Ascending aorta (tissue), 2 donors: ENCODE measurements at regions not wholly inside any gene's neighbourhood (a gene's known extent, or its start where the extent isn't known, plus 50 kb on each side); places are given as distances from the start of the nearest gene placed in this dataset.

Source experiments
- DNase-seq, 2 donors: peaks; one replicate each; pipeline ENCODE4 v3.0.0-alpha.2; 2019; ENCODE audit warnings: low spot score in 2 of 2
- H3K27ac ChIP-seq, 2 donors: fragments of 200-600 bp; sonication (generic); one replicate each; pipeline ENCODE4 v1.5.1; 2016 to 2017; ENCODE audit warnings: mild to moderate bottlenecking in 1 of 2
- H3K27me3 ChIP-seq: fragments of 200-600 bp; sonication (generic); one replicate; pipeline ENCODE4 v1.5.1; 2017
- H3K36me3 ChIP-seq, 2 donors: fragments of 200-600 bp; sonication (generic); one replicate each; pipeline ENCODE4 v1.5.1; 2016
- H3K4me1 ChIP-seq, 2 donors: fragments of 200-600 bp; sonication (generic); one replicate each; pipeline ENCODE4 v1.5.1; 2016 to 2017; ENCODE audit warnings: mild to moderate bottlenecking in 1 of 2
- H3K4me3 ChIP-seq, 2 donors: fragments of 200-600 bp; sonication (generic); one replicate each; pipeline ENCODE4 v1.5.1; 2016 to 2017; ENCODE audit warnings: mild to moderate bottlenecking in 1 of 2
- H3K9me3 ChIP-seq, 2 donors: fragments of 200-600 bp; sonication (generic); one replicate each; pipeline ENCODE4 v1.5.1; 2016
- intact Hi-C: fragments of 100-400 bp; cut with DNase I; formaldehyde crosslinking; loops from one replicate; pipeline ENCODE4 v1.15.1; 2023
- TF ChIP-seq, protein P1 (sequence below), 3 experiments: fragments of 200-600 bp in 2 of 3; fragments of 450-650 bp in 1 of 3; sonication (generic) in 2 of 3; IDR thresholded peaks; one replicate each; pipeline ENCODE4 v1.5.1; 2016 to 2019; ENCODE audit warnings: antibody characterized with exemption in 3 of 3, mild to moderate bottlenecking in 1 of 3, moderate library complexity in 1 of 3

DNA sequence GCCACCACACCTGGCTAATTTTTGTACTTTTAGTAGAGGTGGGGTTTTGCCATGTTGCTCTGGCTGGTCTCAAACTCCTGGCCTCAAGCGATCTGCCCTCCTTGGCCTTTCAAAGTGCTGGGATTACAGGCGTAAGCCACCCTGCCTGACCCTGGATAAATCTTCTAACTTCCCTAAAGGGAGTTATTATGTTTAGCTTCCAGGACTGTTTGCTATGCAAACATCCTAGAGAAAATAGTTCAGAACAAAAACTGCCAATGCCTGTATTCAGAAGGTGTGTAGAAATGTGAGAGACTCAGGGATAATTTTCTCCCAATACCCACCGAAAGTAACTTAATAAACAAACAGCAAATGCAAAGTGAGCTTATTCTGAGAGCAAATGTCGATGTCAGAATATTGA lies 301.2 kb downstream of the TGFB2 start:
- Histone ChIP-seq H3K4me3 (no peak overlapping the region), H3K36me3 (no peaks in the 10 kb centered on the region), H3K9me3 (no peaks in the 10 kb centered on the region), H3K4me1 (no peaks in the 10 kb centered on the region), H3K27me3 (no peaks in the 10 kb centered on the region), H3K27ac (no peak overlapping the region)
- no peak for DNase-seq
- TF ChIP-seq, protein P1, sequence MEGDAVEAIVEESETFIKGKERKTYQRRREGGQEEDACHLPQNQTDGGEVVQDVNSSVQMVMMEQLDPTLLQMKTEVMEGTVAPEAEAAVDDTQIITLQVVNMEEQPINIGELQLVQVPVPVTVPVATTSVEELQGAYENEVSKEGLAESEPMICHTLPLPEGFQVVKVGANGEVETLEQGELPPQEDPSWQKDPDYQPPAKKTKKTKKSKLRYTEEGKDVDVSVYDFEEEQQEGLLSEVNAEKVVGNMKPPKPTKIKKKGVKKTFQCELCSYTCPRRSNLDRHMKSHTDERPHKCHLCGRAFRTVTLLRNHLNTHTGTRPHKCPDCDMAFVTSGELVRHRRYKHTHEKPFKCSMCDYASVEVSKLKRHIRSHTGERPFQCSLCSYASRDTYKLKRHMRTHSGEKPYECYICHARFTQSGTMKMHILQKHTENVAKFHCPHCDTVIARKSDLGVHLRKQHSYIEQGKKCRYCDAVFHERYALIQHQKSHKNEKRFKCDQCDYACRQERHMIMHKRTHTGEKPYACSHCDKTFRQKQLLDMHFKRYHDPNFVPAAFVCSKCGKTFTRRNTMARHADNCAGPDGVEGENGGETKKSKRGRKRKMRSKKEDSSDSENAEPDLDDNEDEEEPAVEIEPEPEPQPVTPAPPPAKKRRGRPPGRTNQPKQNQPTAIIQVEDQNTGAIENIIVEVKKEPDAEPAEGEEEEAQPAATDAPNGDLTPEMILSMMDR (IDR thresholded peaks at IDR 0.05), result no peak
- intact Hi-C loops, result no loop called here

- intact Hi-C loops, result no loop called here
- H3K36me3 ChIP-seq, result no peaks in the 10 kb centered on the region
These were observed 311.3 kb downstream of the TGFB2 start for GRCh38 chr1:218656301-218657037.

DNA sequence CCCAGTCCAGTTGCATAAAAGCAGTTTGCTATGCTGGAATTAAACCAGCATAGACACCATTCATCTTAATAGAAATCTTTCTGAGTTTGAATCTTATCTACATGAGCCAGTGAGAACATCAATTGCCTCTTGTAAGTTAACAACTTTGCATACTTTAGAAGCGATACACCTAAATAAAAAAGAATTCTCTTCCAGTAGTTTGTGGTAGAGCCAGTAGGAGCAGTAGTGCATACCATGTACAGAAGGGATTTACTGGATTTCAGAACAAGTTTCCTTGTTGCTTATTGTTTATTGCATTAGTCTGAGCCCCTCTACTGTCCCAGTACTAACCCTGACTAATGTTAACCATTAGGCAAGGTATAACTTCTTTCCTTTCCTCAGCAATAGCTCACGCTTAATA lies 313.1 kb downstream of the TGFB2 start:
- intact Hi-C loops, result no loop called here
- Histone ChIP-seq H3K9me3 (no peaks in the 10 kb centered on the region), H3K4me1 (peaks cover 0 to 11% of the 10 kb centered on the region in 2 donors), H3K27ac (no peak overlapping the region), H3K27me3 (no peaks in the 10 kb centered on the region), H3K4me3 (no peak overlapping the region), H3K36me3 (no peaks in the 10 kb centered on the region)
- no peak for DNase-seq
- TF ChIP-seq, protein P1 (IDR thresholded peaks at IDR 0.05), result no peak

More at GRCh38 chr1:218656301-218657037, 311.3 kb downstream of the TGFB2 start:
- TF ChIP-seq, protein P1 (IDR thresholded peaks at IDR 0.05), result no peak
- no peak for DNase-seq
- no peaks in the 10 kb centered on the region for H3K27me3 ChIP-seq
- peaks cover 0 to 11% of the 10 kb centered on the region in 2 donors for H3K4me1 ChIP-seq
- no peaks in the 10 kb centered on the region for H3K9me3 ChIP-seq
- H3K4me3 ChIP-seq, result no peak overlapping the region
- no peak overlapping the region for H3K27ac ChIP-seq

GRCh38 chr1:218658899-218659298 lies 313.8 kb downstream of the TGFB2 start:
- intact Hi-C loops, result no loop called here
- Histone ChIP-seq H3K4me1 (peaks cover 0 to 11% of the 10 kb centered on the region in 2 donors), H3K9me3 (no peaks in the 10 kb centered on the region), H3K4me3 (no peak overlapping the region), H3K27ac (no peak overlapping the region), H3K27me3 (no peaks in the 10 kb centered on the region), H3K36me3 (no peaks in the 10 kb centered on the region)
- no peak for DNase-seq
- TF ChIP-seq, protein P1 (IDR thresholded peaks at IDR 0.05), result no peak

GRCh38 chr1:218659911-218660677 lies 315.0 kb downstream of the TGFB2 start:
- intact Hi-C loops, result loop anchor here (10.0 kb wide), 1 partner anchor 315 kb away; the partner anchor contains the start of gene TGFB2
- peak overlapping the region; percentile 10 to 40 for H3K27ac ChIP-seq
- peaks cover 0 to 11% of the 10 kb centered on the region in 2 donors for H3K4me1 ChIP-seq
- DNase-seq, result no peak
- H3K36me3 ChIP-seq, result no peaks in the 10 kb centered on the region
- TF ChIP-seq, protein P1 (IDR thresholded peaks at IDR 0.05), result no peak
- H3K27me3 ChIP-seq, result no peaks in the 10 kb centered on the region
- H3K9me3 ChIP-seq, result no peaks in the 10 kb centered on the region
- no peak overlapping the region for H3K4me3 ChIP-seq
